Mesendoderm (in vitro differentiated cells): ENCODE measurements at regions not wholly inside any gene's neighbourhood (a gene's known extent, or its start where the extent isn't known, plus 50 kb on each side); places are given as distances from the start of the nearest gene placed in this dataset.

ENCODE experiments used
- DNase-seq: peaks from one replicate; pipeline ENCODE4 v3.0.0; 2013
- H2AK5ac ChIP-seq: 2 replicates; pipeline ENCODE4 v1.6.1; 2013; ENCODE audit warnings: low read length, inconsistent platforms
- H2BK120ac ChIP-seq: 2 replicates; pipeline ENCODE4 v1.6.1; 2013; ENCODE audit warnings: low read depth, mild to moderate bottlenecking, low read length, moderate library complexity, mixed read lengths
- H2BK15ac ChIP-seq: replicated peaks from 2 replicates; pipeline ENCODE4 v1.6.1; 2013; ENCODE audit warnings: low read depth, mild to moderate bottlenecking, moderate library complexity
- H2BK5ac ChIP-seq: 2 replicates; pipeline ENCODE4 v1.6.1; 2013; ENCODE audit warnings: low read length, inconsistent platforms
- H3K18ac ChIP-seq: 2 replicates; pipeline ENCODE4 v1.6.1; 2013; ENCODE audit warnings: mild to moderate bottlenecking, low read length, mixed read lengths
- H3K23ac ChIP-seq: one replicate; pipeline ENCODE4 v1.6.1; 2013; ENCODE audit warnings: low read length
- H3K27ac ChIP-seq: 2 replicates; pipeline ENCODE4 v1.5.1; 2013; ENCODE audit warnings: low read depth, mild to moderate bottlenecking, inconsistent platforms, low read length, moderate library complexity
- H3K27me3 ChIP-seq: 2 replicates; pipeline ENCODE4 v1.6.1; 2013; ENCODE audit warnings: low read length, control low read depth, mild to moderate bottlenecking, inconsistent platforms; ENCODE audit not compliant: insufficient read depth, poor library complexity
- H3K36me3 ChIP-seq: 2 replicates; pipeline ENCODE4 v1.6.1; 2013; ENCODE audit warnings: low read length, inconsistent platforms; ENCODE audit not compliant: control insufficient read depth, insufficient read depth
- H3K4ac ChIP-seq: one replicate; pipeline ENCODE4 v1.6.1; 2013; ENCODE audit warnings: low read depth, mild to moderate bottlenecking, low read length, moderate library complexity
- H3K4me1 ChIP-seq: 2 replicates; pipeline ENCODE4 v1.6.1; 2013; ENCODE audit warnings: low read depth, low read length, inconsistent platforms; ENCODE audit not compliant: control insufficient read depth
- H3K4me2 ChIP-seq: 2 replicates; pipeline ENCODE4 v1.6.1; 2013; ENCODE audit warnings: low read length
- H3K4me3 ChIP-seq: 2 replicates; pipeline ENCODE4 v1.5.1; 2013; ENCODE audit warnings: mild to moderate bottlenecking, low read length
- H3K56ac ChIP-seq: one replicate; pipeline ENCODE4 v1.6.1; 2013; ENCODE audit warnings: low read length
- H3K79me1 ChIP-seq: 2 replicates; pipeline ENCODE4 v1.6.1; 2013; ENCODE audit warnings: low read length, inconsistent platforms
- H3K79me2 ChIP-seq: 2 replicates; pipeline ENCODE4 v1.6.1; 2013; ENCODE audit warnings: mild to moderate bottlenecking, low read length; ENCODE audit not compliant: control insufficient read depth, insufficient read depth
- H3K9ac ChIP-seq: 2 replicates; pipeline ENCODE4 v1.6.1; 2013; ENCODE audit warnings: low read length, inconsistent platforms
- H4K5ac ChIP-seq: one replicate; pipeline ENCODE4 v1.6.1; 2013; ENCODE audit warnings: low read length
- H4K8ac ChIP-seq: one replicate; pipeline ENCODE4 v1.6.1; 2013; ENCODE audit warnings: low read depth, mild to moderate bottlenecking, control low read depth, low read length, moderate library complexity
- WGBS: extraction: QIAGEN DNeasy Blood & Tissue Kit; methylation state at CpG from one replicate; pipeline ENCODE4 v1.1.7; 2013; ENCODE audit warnings: low lambda C conversion rate, missing lambda C conversion rate; ENCODE audit not compliant: insufficient coverage; ENCODE audit errors: extremely low coverage; 5-methylcytosine and 5-hydroxymethylcytosine counted together

GRCh38 chr13:89878904-89879303 lies 1468.6 kb upstream of the MIR17HG start:
- Histone ChIP-seq H3K27ac (no peak overlapping the region), H4K8ac (no peak overlapping the region), H3K4me3 (no peak overlapping the region), H3K23ac (no peak overlapping the region), H3K9ac (no peak overlapping the region), H3K4ac (no peak overlapping the region), H3K79me2 (no peaks in the 10 kb centered on the region), H3K79me1 (no peaks in the 10 kb centered on the region), H2BK15ac (no peak overlapping the region), H3K4me1 (no peaks in the 10 kb centered on the region), H2BK5ac (no peak overlapping the region), H4K5ac (no peak overlapping the region), H2BK120ac (no peak overlapping the region), H3K18ac (no peak overlapping the region), H3K36me3 (no peaks in the 10 kb centered on the region), H2AK5ac (no peak overlapping the region), H3K27me3 (no peaks in the 10 kb centered on the region), H3K4me2 (no peak overlapping the region), H3K56ac (no peak overlapping the region)
- DNase-seq, result no peak
- WGBS, result no CpG with 5 or more reads among the region's 1 CpG

GRCh38 chr13:89880201-89880600 lies 1467.3 kb upstream of the MIR17HG start:
- no CpG with 5 or more reads among the region's 13 CpGs for WGBS
- H4K5ac ChIP-seq, result no peak overlapping the region

GRCh38 chr13:89883893-89884448 lies 1463.5 kb upstream of the MIR17HG start:
- Histone ChIP-seq H3K4me2 (no peak overlapping the region), H3K27ac (no peak overlapping the region), H3K27me3 (no peaks in the 10 kb centered on the region), H3K79me2 (no peaks in the 10 kb centered on the region), H2BK15ac (no peak overlapping the region), H3K9ac (no peak overlapping the region), H3K4me1 (no peaks in the 10 kb centered on the region), H3K4ac (no peak overlapping the region), H3K79me1 (no peaks in the 10 kb centered on the region), H4K8ac (no peak overlapping the region), H2BK120ac (no peak overlapping the region), H3K23ac (no peak overlapping the region), H4K5ac (no peak overlapping the region), H3K36me3 (no peaks in the 10 kb centered on the region), H2AK5ac (no peak overlapping the region), H2BK5ac (no peak overlapping the region), H3K18ac (no peak overlapping the region), H3K56ac (no peak overlapping the region), H3K4me3 (no peak overlapping the region)
- DNase-seq, result no peak
- WGBS, result no CpG with 5 or more reads among the region's 41 CpGs

More at GRCh38 chr13:89880201-89880600, 1467.3 kb upstream of the MIR17HG start:
- Histone ChIP-seq H3K18ac (no peak overlapping the region), H2BK120ac (no peak overlapping the region), H3K27ac (no peak overlapping the region), H3K9ac (no peak overlapping the region), H3K4me1 (no peaks in the 10 kb centered on the region), H2BK15ac (no peak overlapping the region), H4K8ac (no peak overlapping the region), H3K4ac (no peak overlapping the region), H2BK5ac (no peak overlapping the region), H3K27me3 (no peaks in the 10 kb centered on the region), H3K79me2 (no peaks in the 10 kb centered on the region), H3K79me1 (no peaks in the 10 kb centered on the region), H3K4me3 (no peak overlapping the region), H2AK5ac (no peak overlapping the region), H3K23ac (no peak overlapping the region), H3K4me2 (no peak overlapping the region), H3K56ac (no peak overlapping the region), H3K36me3 (no peaks in the 10 kb centered on the region)
- no peak for DNase-seq

- Histone ChIP-seq H2BK15ac (no peak overlapping the region), H3K36me3 (no peaks in the 10 kb centered on the region), H2BK120ac (no peak overlapping the region), H2BK5ac (no peak overlapping the region), H3K79me2 (no peaks in the 10 kb centered on the region), H3K79me1 (no peaks in the 10 kb centered on the region), H3K4me2 (no peak overlapping the region), H3K27me3 (no peaks in the 10 kb centered on the region), H3K27ac (no peak overlapping the region), H4K8ac (no peak overlapping the region), H4K5ac (no peak overlapping the region), H3K9ac (no peak overlapping the region), H3K4ac (no peak overlapping the region), H3K56ac (no peak overlapping the region), H3K4me3 (no peak overlapping the region), H3K23ac (no peak overlapping the region), H3K18ac (no peak overlapping the region), H2AK5ac (no peak overlapping the region), H3K4me1 (no peaks in the 10 kb centered on the region)
- no peak for DNase-seq
Measured at GRCh38 chr13:89890806-89891205, 1456.7 kb upstream of the MIR17HG start.

GRCh38 chr13:89891416-89891815 lies 1456.1 kb upstream of the MIR17HG start:
- H3K79me2 ChIP-seq, result no peaks in the 10 kb centered on the region
- no peak overlapping the region for H3K4me2 ChIP-seq
- no peaks in the 10 kb centered on the region for H3K27me3 ChIP-seq
- H3K79me1 ChIP-seq, result no peaks in the 10 kb centered on the region
- no peak for DNase-seq
- H3K4me1 ChIP-seq, result no peaks in the 10 kb centered on the region
- no peak overlapping the region for H4K8ac ChIP-seq
- H2BK5ac ChIP-seq, result no peak overlapping the region
- no peak overlapping the region for H3K23ac ChIP-seq
- no CpG with 5 or more reads among the region's 2 CpGs for WGBS
- no peak overlapping the region for H2BK15ac ChIP-seq
- H3K36me3 ChIP-seq, result no peaks in the 10 kb centered on the region
- H3K18ac ChIP-seq, result no peak overlapping the region
- H2BK120ac ChIP-seq, result no peak overlapping the region
- no peak overlapping the region for H3K4me3 ChIP-seq
- H3K9ac ChIP-seq, result no peak overlapping the region
- no peak overlapping the region for H4K5ac ChIP-seq
- H2AK5ac ChIP-seq, result no peak overlapping the region
- H3K4ac ChIP-seq, result no peak overlapping the region
- H3K56ac ChIP-seq, result no peak overlapping the region
- no peak overlapping the region for H3K27ac ChIP-seq

GRCh38 chr13:89897681-89898080 lies 1449.8 kb upstream of the MIR17HG start:
- no peak for DNase-seq

More at GRCh38 chr13:89897681-89898080, 1449.8 kb upstream of the MIR17HG start:
- Histone ChIP-seq H3K4me3 (no peak overlapping the region), H3K4me2 (no peak overlapping the region), H3K4ac (no peak overlapping the region), H2BK120ac (no peak overlapping the region), H2BK5ac (no peak overlapping the region), H3K9ac (no peak overlapping the region), H3K36me3 (no peaks in the 10 kb centered on the region), H3K79me2 (no peaks in the 10 kb centered on the region), H3K27me3 (no peaks in the 10 kb centered on the region), H4K5ac (no peak overlapping the region), H3K4me1 (no peaks in the 10 kb centered on the region), H3K79me1 (no peaks in the 10 kb centered on the region), H3K56ac (no peak overlapping the region), H4K8ac (no peak overlapping the region), H3K23ac (no peak overlapping the region), H2BK15ac (no peak overlapping the region), H3K27ac (no peak overlapping the region), H3K18ac (no peak overlapping the region), H2AK5ac (no peak overlapping the region)
- no CpG with 5 or more reads among the region's 1 CpG for WGBS
